Uterus (tissue), 3 donors: ENCODE measurements at regions not wholly inside any gene's neighbourhood (a gene's known extent, or its start where the extent isn't known, plus 50 kb on each side); places are given as distances from the start of the nearest gene placed in this dataset.

ENCODE experiments used
- DNase-seq, 2 donors: peaks; one replicate each; pipeline ENCODE4 v3.0.0-alpha.2; 2019 to 2020
- H3K27ac ChIP-seq, 2 donors: fragments of 200-600 bp; sonication (generic); 1 replicate in 1 of 2; 2 replicates in 1 of 2; pipeline ENCODE4 v1.5.1; 2016 to 2018
- H3K27me3 ChIP-seq, 2 donors: fragments of 200-600 bp; sonication (generic); one replicate each; pipeline ENCODE4 v1.5.1; 2018 to 2019; ENCODE audit warnings: control low read depth in 1 of 2
- H3K36me3 ChIP-seq, 2 donors: fragments of 200-600 bp; sonication (generic); one replicate each; pipeline ENCODE4 v1.5.1; 2019; ENCODE audit warnings: control low read depth in 1 of 2
- H3K4me1 ChIP-seq, 2 donors: fragments of 200-600 bp; sonication (generic); one replicate each; pipeline ENCODE4 v1.5.1; 2018 to 2019; ENCODE audit warnings: control low read depth in 1 of 2
- H3K4me3 ChIP-seq, 2 donors: fragments of 200-600 bp; sonication (generic); 1 replicate in 1 of 2; 2 replicates in 1 of 2; pipeline ENCODE4 v1.5.1; 2018 to 2019; ENCODE audit warnings: mild to moderate bottlenecking in 1 of 2
- H3K9me3 ChIP-seq, 2 donors: fragments of 200-600 bp; sonication (generic); one replicate each; pipeline ENCODE4 v1.5.1; 2019; ENCODE audit warnings: control low read depth in 1 of 2
- CTCF ChIP-seq, 4 experiments: fragments of 200-600 bp in 2 of 4; fragments of 450-650 bp in 2 of 4; sonication (generic) in 2 of 4; IDR thresholded peaks; one replicate each; pipeline ENCODE4 v1.5.1; 2016 to 2019; ENCODE audit warnings: antibody characterized with exemption in 4 of 4, mild to moderate bottlenecking in 2 of 4, moderate library complexity in 1 of 4
- POLR2A ChIP-seq, 2 donors: fragments of 450-650 bp; IDR thresholded peaks; one replicate each; pipeline ENCODE4 v1.6.1; 2016; ENCODE audit warnings: antibody characterized with exemption in 2 of 2, mild to moderate bottlenecking in 1 of 2, moderate library complexity in 1 of 2
- intact Hi-C: fragments of 100-400 bp; cut with DNase I; formaldehyde crosslinking; loops from one replicate; pipeline ENCODE4 v1.15.1; 2023; ENCODE audit warnings: low total_unique reads
- donor health status: DM: yes; HTN: yes; CAD: no.

GRCh38 chr2:216305574-216305973 lies 66.7 kb downstream of the MARCHF4 start:
- no peak for DNase-seq
- no peaks in the 10 kb centered on the region for H3K27me3 ChIP-seq
- no peaks in the 10 kb centered on the region for H3K4me1 ChIP-seq
- TF ChIP-seq CTCF (IDR thresholded peaks at IDR 0.05) (no peak), POLR2A (IDR thresholded peaks at IDR 0.05) (no peak)
- H3K27ac ChIP-seq: no peak overlapping the region
- H3K36me3 ChIP-seq: no peaks in the 10 kb centered on the region
- no peak overlapping the region for H3K4me3 ChIP-seq
- H3K9me3 ChIP-seq: no peaks in the 10 kb centered on the region
- intact Hi-C loops: no loop called here

- DNase-seq: no peak
- no peak overlapping the region for H3K4me3 ChIP-seq
- TF ChIP-seq POLR2A (IDR thresholded peaks at IDR 0.05) (no peak), CTCF (IDR thresholded peaks at IDR 0.05) (no peak)
- H3K27me3 ChIP-seq: no peaks in the 10 kb centered on the region
- no peak overlapping the region for H3K27ac ChIP-seq
- H3K9me3 ChIP-seq: no peaks in the 10 kb centered on the region
- intact Hi-C loops: no loop called here
- no peaks in the 10 kb centered on the region for H3K4me1 ChIP-seq
- H3K36me3 ChIP-seq: no peaks in the 10 kb centered on the region
Measured at GRCh38 chr2:216302981-216303676, 69.2 kb downstream of the MARCHF4 start.

- H3K27me3 ChIP-seq: no peaks in the 10 kb centered on the region
- H3K36me3 ChIP-seq: no peaks in the 10 kb centered on the region
- no peaks in the 10 kb centered on the region for H3K4me1 ChIP-seq
- no peak overlapping the region for H3K27ac ChIP-seq
- intact Hi-C loops: no loop called here
- TF ChIP-seq POLR2A (IDR thresholded peaks at IDR 0.05) (no peak), CTCF (IDR thresholded peaks at IDR 0.05) (no peak)
- DNase-seq: no peak
- H3K4me3 ChIP-seq: no peak overlapping the region
- no peaks in the 10 kb centered on the region for H3K9me3 ChIP-seq
Measured at GRCh38 chr2:216300906-216301305, 71.4 kb downstream of the MARCHF4 start.

GRCh38 chr2:216299588-216299987 lies 72.7 kb downstream of the MARCHF4 start:
- no peak for DNase-seq
- intact Hi-C loops: no loop called here
- H3K9me3 ChIP-seq: no peaks in the 10 kb centered on the region
- no peak overlapping the region for H3K27ac ChIP-seq
- TF ChIP-seq POLR2A (IDR thresholded peaks at IDR 0.05) (no peak), CTCF (IDR thresholded peaks at IDR 0.05) (no peak)
- H3K4me3 ChIP-seq: no peak overlapping the region
- H3K27me3 ChIP-seq: no peaks in the 10 kb centered on the region
- no peaks in the 10 kb centered on the region for H3K4me1 ChIP-seq
- no peaks in the 10 kb centered on the region for H3K36me3 ChIP-seq

- no peaks in the 10 kb centered on the region for H3K27me3 ChIP-seq
- H3K27ac ChIP-seq: no peak overlapping the region
- no peak overlapping the region for H3K4me3 ChIP-seq
- TF ChIP-seq POLR2A (IDR thresholded peaks at IDR 0.05) (no peak), CTCF (IDR thresholded peaks at IDR 0.05) (no peak)
- intact Hi-C loops: no loop called here
- no peak for DNase-seq
- H3K4me1 ChIP-seq: no peaks in the 10 kb centered on the region
- H3K9me3 ChIP-seq: no peaks in the 10 kb centered on the region
- no peaks in the 10 kb centered on the region for H3K36me3 ChIP-seq
Measured at GRCh38 chr2:216298719-216299495, 73.4 kb downstream of the MARCHF4 start.
